Epithelial cell of proximal tubule (primary cell): ENCODE measurements at regions not wholly inside any gene's neighbourhood (a gene's known extent, or its start where the extent isn't known, plus 50 kb on each side); places are given as distances from the start of the nearest gene placed in this dataset.
"Not testable (repeated sequence)": the region's sequence is repeated elsewhere in the genome, so short reads cannot be mapped to it uniquely, and the experiment has no call there.

Experiments
- DNase-seq: peaks from one replicate; pipeline ENCODE4 v3.0.0-alpha.2; 2011; ENCODE audit warnings: low read depth
- H3K4me3 ChIP-seq: 2 replicates; pipeline ENCODE4 v1.5.1; 2011; ENCODE audit warnings: low read depth, mild to moderate bottlenecking, low read length
- TF ChIP-seq, protein P1 (sequence below): conservative IDR thresholded peaks from 2 replicates; pipeline ENCODE4 v1.5.1; 2012; ENCODE audit warnings: low read depth, mild to moderate bottlenecking, low read length

DNA sequence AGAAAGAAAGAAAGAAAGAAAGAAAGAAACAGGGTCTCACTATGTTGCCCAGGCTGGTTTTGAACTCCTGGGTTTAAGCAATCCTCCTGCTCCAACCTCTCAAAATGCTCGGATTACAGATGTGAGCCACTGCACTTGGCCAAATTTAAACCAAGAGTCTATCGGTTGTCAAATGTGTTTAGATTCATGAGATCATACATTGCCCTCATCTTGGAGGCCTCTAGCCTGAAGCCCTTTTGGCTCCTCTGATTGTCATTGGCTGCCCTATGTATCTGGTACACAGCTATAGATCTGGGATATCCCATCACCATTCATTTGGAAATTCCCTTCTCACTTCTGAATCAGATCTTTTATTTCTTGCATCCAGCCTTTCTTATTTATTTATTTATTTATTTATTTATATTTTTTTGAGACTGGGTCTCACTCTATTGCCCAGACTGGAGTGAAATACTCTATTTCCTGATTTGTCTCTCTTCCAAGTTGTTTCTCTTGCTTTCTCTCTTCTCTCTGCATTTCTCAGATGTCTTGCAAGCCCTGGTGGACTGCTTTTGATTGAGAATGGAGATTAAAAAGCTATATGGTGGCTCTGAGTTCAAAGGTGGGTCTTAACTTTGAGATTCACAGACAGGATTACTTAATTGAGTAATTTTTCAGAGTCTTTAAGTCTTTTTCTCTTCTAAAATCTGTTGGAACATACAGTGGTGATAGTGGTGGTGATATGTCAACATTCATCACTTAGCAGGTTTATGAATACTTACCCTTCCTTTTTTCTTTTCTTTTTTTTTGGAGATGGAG is 121.9 kb downstream of the GJA1 start:
- no peak overlapping the region for H3K4me3 ChIP-seq
- no peak for DNase-seq
- TF ChIP-seq, protein P1, sequence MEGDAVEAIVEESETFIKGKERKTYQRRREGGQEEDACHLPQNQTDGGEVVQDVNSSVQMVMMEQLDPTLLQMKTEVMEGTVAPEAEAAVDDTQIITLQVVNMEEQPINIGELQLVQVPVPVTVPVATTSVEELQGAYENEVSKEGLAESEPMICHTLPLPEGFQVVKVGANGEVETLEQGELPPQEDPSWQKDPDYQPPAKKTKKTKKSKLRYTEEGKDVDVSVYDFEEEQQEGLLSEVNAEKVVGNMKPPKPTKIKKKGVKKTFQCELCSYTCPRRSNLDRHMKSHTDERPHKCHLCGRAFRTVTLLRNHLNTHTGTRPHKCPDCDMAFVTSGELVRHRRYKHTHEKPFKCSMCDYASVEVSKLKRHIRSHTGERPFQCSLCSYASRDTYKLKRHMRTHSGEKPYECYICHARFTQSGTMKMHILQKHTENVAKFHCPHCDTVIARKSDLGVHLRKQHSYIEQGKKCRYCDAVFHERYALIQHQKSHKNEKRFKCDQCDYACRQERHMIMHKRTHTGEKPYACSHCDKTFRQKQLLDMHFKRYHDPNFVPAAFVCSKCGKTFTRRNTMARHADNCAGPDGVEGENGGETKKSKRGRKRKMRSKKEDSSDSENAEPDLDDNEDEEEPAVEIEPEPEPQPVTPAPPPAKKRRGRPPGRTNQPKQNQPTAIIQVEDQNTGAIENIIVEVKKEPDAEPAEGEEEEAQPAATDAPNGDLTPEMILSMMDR = no peak

DNA sequence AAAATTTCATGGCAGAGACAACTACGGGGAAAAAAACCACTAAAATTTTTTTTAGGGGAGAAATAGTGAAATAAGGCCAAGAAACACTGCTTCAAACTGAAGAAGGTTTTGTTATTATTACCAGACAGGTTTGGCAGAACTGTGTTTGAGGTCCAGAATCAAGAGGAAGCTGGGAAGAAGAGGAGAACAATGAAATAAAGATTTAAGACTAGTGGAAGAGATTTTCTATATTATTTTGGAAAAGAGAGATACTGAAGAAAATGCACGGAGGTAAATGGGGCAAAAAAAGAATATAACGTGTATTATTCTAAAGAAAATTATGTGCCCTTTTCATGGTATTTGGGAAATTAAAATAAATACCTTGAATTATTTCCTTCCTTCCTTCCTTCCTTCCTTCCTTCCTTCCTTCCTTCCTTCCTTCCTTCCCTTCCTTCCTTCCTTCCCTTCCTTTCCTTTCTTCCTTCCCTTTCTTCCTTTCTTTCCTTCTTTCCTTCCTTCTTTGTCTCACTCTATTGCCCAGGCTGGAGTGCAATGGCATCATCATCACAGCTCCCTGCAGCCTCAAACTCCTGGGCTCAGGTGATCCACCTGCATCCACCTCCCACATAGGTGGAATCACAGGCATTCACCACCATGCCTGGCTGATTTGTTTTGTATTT is 124.3 kb downstream of the GJA1 start:
- DNase-seq = no peak
- no peak overlapping the region for H3K4me3 ChIP-seq
- TF ChIP-seq, protein P1 = no peak

DNA sequence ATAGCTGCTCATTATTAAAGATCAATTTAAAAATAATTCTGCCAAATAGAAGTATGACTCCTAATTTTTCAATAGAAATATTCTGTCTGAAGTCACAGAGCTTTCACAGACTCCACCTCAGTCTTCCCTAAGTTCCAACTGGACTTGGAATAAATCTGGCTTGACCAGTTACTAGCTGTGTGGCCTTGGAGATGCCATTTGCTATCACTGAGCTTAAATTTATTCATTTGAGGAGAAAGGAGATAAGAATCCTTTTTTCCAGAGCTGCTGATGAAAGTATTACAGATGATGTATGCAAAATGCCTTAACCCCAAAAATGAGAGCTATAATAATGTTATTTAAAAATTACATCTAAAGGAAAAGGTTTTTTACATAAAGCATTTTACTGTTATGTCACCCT is 125.0 kb downstream of the GJA1 start:
- TF ChIP-seq, protein P1 = no peak
- H3K4me3 ChIP-seq = no peak overlapping the region
- no peak for DNase-seq

DNA sequence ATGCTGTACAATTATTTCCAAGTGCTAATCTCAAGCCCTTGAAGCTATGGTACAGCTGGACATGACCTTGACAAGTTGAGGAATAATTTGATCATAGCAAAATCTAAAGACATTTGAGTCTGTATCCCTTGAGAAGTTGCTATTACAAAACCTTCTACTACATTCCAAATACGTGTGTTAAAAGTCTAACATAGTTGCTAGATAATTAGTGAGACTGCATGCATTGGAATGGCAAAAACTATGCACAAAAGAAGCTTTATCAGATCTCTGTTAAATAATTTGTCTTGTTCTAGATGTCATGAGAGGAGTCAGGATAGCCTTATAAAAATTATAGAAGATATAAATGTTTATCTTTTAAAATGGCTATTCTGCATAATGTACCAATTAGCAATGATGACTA is 127.8 kb downstream of the GJA1 start:
- no peak for DNase-seq
- TF ChIP-seq, protein P1 = no peak

DNA sequence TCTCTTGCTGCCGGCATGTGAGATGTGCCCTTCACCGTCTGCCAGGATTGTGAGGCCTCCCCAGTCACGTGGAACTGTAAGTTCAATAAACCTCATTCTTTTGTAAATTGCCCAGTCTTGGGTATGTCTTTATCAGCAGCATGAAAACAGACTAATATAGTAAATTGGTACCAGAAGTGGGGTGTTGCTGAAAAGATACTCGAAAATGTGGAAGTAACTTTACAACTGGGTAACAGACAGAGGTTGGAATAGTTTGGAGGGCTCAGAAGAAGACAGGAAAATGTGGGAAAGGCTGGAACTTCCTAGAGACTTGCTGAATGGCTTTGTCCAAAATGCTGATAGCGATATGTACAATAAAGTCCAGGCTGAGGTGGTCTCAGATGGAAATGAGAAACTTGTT is 129.1 kb downstream of the GJA1 start:
- not testable (repeated sequence) for DNase-seq

More for the DNA sequence above, 127.8 kb downstream of the GJA1 start:
- H3K4me3 ChIP-seq = no peak overlapping the region

DNA sequence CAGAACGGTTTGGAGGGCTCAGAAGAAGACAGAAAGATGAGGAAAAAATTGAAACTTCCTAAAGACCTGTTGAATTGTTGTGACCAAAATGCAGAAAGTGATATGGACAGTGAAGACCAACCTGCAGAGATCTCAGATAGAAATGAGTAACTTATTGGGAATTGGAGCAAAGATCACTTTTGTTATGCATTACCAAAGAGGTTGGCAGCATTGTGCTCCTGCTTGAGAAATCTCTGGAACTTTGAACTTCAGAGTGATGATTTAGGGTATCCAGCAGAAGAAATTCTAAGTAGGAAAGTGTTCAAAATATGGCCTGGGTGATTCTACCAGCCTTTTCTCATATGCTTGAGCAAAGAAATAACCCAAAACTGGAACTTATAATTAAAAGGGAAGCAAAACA is 136.0 kb downstream of the GJA1 start:
- TF ChIP-seq, protein P1 = no peak
- H3K4me3 ChIP-seq = no peak overlapping the region
- peak; percentile 23 for DNase-seq

More for the DNA sequence above, 129.1 kb downstream of the GJA1 start:
- H3K4me3 ChIP-seq = not testable (repeated sequence)

DNA sequence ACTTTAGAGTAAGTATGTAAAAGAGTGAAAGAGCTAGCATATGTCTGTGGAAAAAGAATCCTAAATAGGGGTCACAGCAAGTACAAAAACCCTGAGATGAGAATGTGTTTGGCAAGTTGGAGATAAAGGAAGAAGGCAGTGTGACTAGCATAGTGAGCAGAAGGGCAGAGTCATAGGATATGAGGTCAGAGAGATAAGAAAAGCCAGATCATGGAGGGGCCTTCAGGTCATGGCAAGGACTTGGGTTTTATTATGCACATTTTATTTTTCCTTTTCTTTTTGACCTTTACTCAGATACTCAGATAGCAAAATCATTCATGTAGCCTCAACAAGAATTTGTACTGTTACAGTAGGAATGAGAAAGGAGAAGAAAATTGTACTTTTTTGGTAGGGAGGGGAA is 138.0 kb downstream of the GJA1 start:
- H3K4me3 ChIP-seq = no peak overlapping the region
- DNase-seq = no peak
- TF ChIP-seq, protein P1 = no peak
